WERI-Rb-1 (cell line): ENCODE measurements at regions not wholly inside any gene's neighbourhood (a gene's known extent, or its start where the extent isn't known, plus 50 kb on each side); places are given as distances from the start of the nearest gene placed in this dataset.

Experiments
- DNase-seq: peaks from one replicate; pipeline ENCODE4 v3.0.0-alpha.2; 2020
- H3K27ac ChIP-seq: fragments of 250-450 bp; sonication (Bioruptor Pico); 2 replicates; pipeline ENCODE4 v1.5.1; 2020; ENCODE audit warnings: mild to moderate bottlenecking, moderate library complexity
- H3K27me3 ChIP-seq: fragments of 250-450 bp; sonication (Bioruptor Pico); 2 replicates; pipeline ENCODE4 v1.5.1; 2021; ENCODE audit warnings: mild to moderate bottlenecking, low read depth, moderate library complexity; ENCODE audit not compliant: insufficient read depth, severe bottlenecking
- H3K36me3 ChIP-seq: fragments of 250-450 bp; sonication (Bioruptor Pico); 2 replicates; pipeline ENCODE4 v1.5.1; 2020; ENCODE audit warnings: mild to moderate bottlenecking, moderate library complexity
- H3K4me3 ChIP-seq: 2 replicates; pipeline ENCODE4 v1.5.1; 2011; ENCODE audit warnings: low read depth, mild to moderate bottlenecking, control low read depth, low read length
- H3K9me3 ChIP-seq: fragments of 250-450 bp; sonication (Bioruptor Pico); 2 replicates; pipeline ENCODE4 v1.5.1; 2021; ENCODE audit warnings: mild to moderate bottlenecking, moderate library complexity; ENCODE audit not compliant: severe bottlenecking
- TF ChIP-seq, protein P1 (sequence below): IDR thresholded peaks from 2 replicates; pipeline ENCODE4 v1.5.1; 2011; ENCODE audit warnings: low read depth, mild to moderate bottlenecking, control low read depth, inconsistent platforms, low read length

DNA sequence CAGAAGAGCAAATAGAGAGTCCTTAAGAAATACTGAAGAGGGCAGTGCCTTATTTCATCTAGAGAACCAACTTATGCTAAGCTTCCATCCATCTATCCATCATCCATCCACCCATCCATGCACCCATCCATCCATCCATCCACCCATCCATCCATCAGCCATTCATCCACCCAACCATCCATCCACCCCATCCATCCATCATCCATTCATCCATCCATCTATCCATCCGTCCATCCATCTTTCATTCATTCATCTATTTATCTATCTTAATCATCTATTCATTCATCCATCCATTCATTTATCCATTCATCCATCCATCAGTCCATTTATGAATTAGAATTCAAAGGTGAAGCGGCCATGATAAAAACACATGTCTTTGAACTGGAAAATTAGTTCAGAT, 171.5 kb upstream of the FMN2 start:
- TF ChIP-seq, protein P1, sequence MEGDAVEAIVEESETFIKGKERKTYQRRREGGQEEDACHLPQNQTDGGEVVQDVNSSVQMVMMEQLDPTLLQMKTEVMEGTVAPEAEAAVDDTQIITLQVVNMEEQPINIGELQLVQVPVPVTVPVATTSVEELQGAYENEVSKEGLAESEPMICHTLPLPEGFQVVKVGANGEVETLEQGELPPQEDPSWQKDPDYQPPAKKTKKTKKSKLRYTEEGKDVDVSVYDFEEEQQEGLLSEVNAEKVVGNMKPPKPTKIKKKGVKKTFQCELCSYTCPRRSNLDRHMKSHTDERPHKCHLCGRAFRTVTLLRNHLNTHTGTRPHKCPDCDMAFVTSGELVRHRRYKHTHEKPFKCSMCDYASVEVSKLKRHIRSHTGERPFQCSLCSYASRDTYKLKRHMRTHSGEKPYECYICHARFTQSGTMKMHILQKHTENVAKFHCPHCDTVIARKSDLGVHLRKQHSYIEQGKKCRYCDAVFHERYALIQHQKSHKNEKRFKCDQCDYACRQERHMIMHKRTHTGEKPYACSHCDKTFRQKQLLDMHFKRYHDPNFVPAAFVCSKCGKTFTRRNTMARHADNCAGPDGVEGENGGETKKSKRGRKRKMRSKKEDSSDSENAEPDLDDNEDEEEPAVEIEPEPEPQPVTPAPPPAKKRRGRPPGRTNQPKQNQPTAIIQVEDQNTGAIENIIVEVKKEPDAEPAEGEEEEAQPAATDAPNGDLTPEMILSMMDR, result no peak
- no peaks in the 10 kb centered on the region for H3K27me3 ChIP-seq
- no peak for DNase-seq
- no peaks in the 10 kb centered on the region for H3K36me3 ChIP-seq
- no peak overlapping the region for H3K27ac ChIP-seq
- H3K9me3 ChIP-seq, result peaks cover 9% of the 10 kb centered on the region
- no peak overlapping the region for H3K4me3 ChIP-seq

DNA sequence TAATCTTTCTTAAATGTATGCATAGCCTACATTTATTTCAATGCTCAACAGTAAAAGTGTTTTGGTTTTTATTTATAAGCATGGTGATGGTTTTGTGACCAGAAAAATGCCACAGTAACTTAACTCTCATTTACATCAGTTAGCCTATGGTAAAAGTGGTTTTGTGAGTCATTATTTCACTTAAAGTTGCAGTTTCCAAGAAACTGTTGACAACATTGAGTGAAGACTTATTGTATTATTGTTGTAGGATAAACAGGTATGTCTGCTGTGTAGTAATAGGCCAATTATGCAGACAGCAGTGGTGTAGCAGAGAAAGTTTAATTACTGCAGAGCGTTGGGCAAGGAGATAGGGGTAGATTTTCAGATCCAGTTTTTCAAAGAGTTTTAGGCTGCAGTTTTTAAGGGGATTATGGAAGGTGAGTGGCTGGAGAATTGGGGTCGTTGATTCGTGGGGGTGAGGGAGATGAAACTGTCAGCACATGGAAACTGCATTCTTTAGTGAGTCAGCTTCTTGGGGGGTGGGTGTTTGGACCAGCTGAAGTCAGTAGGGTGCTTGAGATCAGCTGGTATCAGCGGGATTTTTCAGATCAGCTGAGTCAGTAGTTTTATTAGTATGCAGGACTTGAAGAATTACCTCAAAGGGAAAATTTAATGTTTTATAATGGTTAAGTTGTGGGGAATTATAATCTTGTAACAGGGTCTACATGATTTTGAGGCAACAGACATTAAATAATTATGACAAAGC, 168.7 kb upstream of the FMN2 start:
- H3K27ac ChIP-seq, result no peak overlapping the region

DNA sequence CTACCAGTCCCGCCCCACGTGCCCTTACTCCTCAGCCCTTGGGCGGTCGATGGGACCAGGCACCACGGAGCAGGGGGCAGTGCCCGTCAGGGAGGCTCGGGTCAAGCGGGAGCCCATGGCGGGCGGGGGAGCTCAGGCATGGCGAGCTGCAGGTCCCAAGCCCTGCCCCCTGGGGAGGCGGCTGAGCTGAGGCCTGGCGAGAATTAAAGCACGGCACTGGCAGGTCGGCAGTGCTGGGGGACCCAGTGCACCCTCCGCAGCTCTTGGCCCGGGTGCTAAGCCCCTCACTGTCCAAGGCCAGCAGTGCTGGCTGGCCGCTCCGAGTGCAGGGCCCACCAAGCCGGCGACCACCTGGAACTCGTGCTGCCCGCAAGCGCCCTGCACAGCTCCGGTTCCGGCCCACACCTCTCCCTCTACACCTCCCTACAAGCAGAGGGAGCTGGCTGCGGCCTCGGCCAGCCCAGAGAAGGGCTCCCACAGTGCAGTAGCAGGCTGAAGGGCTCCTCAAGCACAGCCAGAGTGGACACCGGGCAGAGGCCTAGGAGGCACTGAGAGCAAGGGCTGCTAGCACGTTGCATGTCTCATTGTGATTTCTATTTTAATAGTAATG, 166.8 kb upstream of the FMN2 start:
- no peak overlapping the region for H3K27ac ChIP-seq
- peaks cover 16% of the 10 kb centered on the region for H3K9me3 ChIP-seq
- no peaks in the 10 kb centered on the region for H3K36me3 ChIP-seq
- no peak overlapping the region for H3K4me3 ChIP-seq
- no peaks in the 10 kb centered on the region for H3K27me3 ChIP-seq
- TF ChIP-seq, protein P1, result no peak
- no peak for DNase-seq

More for the DNA sequence above, 168.7 kb upstream of the FMN2 start:
- H3K9me3 ChIP-seq, result peaks cover 16% of the 10 kb centered on the region
- no peak overlapping the region for H3K4me3 ChIP-seq
- TF ChIP-seq, protein P1, result no peak
- no peaks in the 10 kb centered on the region for H3K27me3 ChIP-seq
- DNase-seq, result no peak
- no peaks in the 10 kb centered on the region for H3K36me3 ChIP-seq

DNA sequence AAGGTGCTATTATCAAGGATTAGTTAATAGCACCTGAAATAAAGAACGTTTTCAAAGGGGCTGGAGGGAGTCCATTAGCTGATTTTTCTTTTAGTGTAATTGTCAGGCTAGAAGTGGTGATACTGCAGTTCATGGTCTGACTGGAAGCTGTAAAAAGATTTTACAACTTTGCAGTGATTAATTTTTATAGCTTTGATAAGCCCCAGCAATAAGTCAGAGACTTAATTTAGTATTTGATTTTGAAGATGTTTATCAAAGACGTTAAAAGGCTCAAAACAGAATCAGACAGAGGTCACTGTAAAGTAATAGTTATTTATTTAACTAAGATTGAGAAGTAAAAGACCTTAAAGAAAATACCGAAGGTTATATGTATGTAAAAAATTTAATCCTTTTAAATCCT, 165.5 kb upstream of the FMN2 start:
- Histone ChIP-seq H3K9me3 (peaks cover 16% of the 10 kb centered on the region), H3K27me3 (no peaks in the 10 kb centered on the region), H3K36me3 (no peaks in the 10 kb centered on the region), H3K4me3 (no peak overlapping the region), H3K27ac (no peak overlapping the region)
- TF ChIP-seq, protein P1, result no peak
- no peak for DNase-seq

DNA sequence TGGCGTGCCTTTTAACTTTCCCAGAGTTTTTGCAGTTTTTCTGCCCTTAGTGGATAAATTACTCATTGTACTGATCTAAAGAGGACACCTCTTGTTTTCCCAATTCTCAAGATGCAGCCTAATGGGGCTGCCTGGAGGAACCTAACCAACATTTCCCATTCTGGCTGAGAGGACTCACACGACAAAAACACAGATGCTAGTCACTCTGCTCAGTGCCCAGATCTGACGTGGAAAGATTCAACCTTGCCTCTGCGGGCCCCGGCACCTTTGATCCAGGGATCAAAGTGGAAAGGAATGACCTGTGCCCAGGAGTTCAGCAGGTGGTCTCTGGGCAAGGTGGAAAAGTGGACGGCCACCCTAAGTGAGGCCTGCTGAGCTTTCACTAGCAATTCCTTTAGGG, 162.4 kb upstream of the FMN2 start:
- H3K27me3 ChIP-seq, result no peaks in the 10 kb centered on the region
- DNase-seq, result no peak
- TF ChIP-seq, protein P1, result no peak
- H3K9me3 ChIP-seq, result peaks cover 16% of the 10 kb centered on the region
- no peak overlapping the region for H3K27ac ChIP-seq
- no peaks in the 10 kb centered on the region for H3K36me3 ChIP-seq
- no peak overlapping the region for H3K4me3 ChIP-seq
